ENCODE measurements at regions not wholly inside any gene's neighbourhood (a gene's known extent, or its start where the extent isn't known, plus 50 kb on each side); places are given as distances from the start of the nearest gene placed in this dataset.
A peak's percentile ranks its signal among the peaks of the same experiment; 100 is the strongest.

GRCh38 chr2:118791483-118791882 is 56.0 kb downstream of the EN1 start:
- no peak for DNase-seq
- Mint-ChIP-seq H3K9me3 (ENCODE audit: low read depth) (no peaks in the 10 kb centered on the region), H3K36me3 (no peaks in the 10 kb centered on the region), H3K4me1 (no peaks in the 10 kb centered on the region), H3K27me3 (no peaks in the 10 kb centered on the region), H3K4me3 (no peak overlapping the region), H3K27ac (no peak overlapping the region)
- CTCF ChIA-PET, result no interaction called here
- no peak for ATAC-seq

GRCh38 chr2:118786746-118787145 is 60.7 kb downstream of the EN1 start:
- no peaks in the 10 kb centered on the region for H3K9me3 Mint-ChIP-seq (ENCODE audit: low read depth)
- ATAC-seq (no peak), DNase-seq (no peak)
- H3K27ac Mint-ChIP-seq, result no peak overlapping the region
- H3K36me3 Mint-ChIP-seq, result no peaks in the 10 kb centered on the region
- H3K4me1 Mint-ChIP-seq, result no peaks in the 10 kb centered on the region
- H3K4me3 Mint-ChIP-seq, result no peak overlapping the region
- CTCF ChIA-PET, result no interaction called here
- H3K27me3 Mint-ChIP-seq, result no peaks in the 10 kb centered on the region

GRCh38 chr2:118784860-118785259 is 62.6 kb downstream of the EN1 start:
- Mint-ChIP-seq H3K36me3 (no peaks in the 10 kb centered on the region), H3K27ac (no peak overlapping the region), H3K4me3 (no peak overlapping the region), H3K9me3 (ENCODE audit: low read depth) (no peaks in the 10 kb centered on the region), H3K4me1 (no peaks in the 10 kb centered on the region), H3K27me3 (no peaks in the 10 kb centered on the region)
- ATAC-seq (no peak), DNase-seq (no peak)
- CTCF ChIA-PET, result no interaction called here

GRCh38 chr2:118779362-118779761 is 68.1 kb downstream of the EN1 start:
- Mint-ChIP-seq H3K36me3 (no peaks in the 10 kb centered on the region), H3K27ac (no peak overlapping the region), H3K4me1 (peaks cover 3% of the 10 kb centered on the region), H3K27me3 (peaks cover 18% of the 10 kb centered on the region), H3K9me3 (ENCODE audit: low read depth) (peaks cover 2% of the 10 kb centered on the region), H3K4me3 (no peak overlapping the region)
- DNase-seq, result no peak
- no peak for ATAC-seq
- CTCF ChIA-PET, result no interaction called here

GRCh38 chr2:118774458-118775133 is 72.9 kb downstream of the EN1 start:
- CTCF ChIA-PET, result no interaction called here
- H3K36me3 Mint-ChIP-seq, result no peaks in the 10 kb centered on the region
- H3K9me3 Mint-ChIP-seq (ENCODE audit: low read depth), result peaks cover 2% of the 10 kb centered on the region
- DNase-seq (no peak), ATAC-seq (no peak)
- no peak overlapping the region for H3K27ac Mint-ChIP-seq
- peak overlapping the region; percentile 26 for H3K4me3 Mint-ChIP-seq
- H3K4me1 Mint-ChIP-seq, result peaks cover 4% of the 10 kb centered on the region
- H3K27me3 Mint-ChIP-seq, result peaks cover 40% of the 10 kb centered on the region

- no peaks in the 10 kb centered on the region for H3K36me3 Mint-ChIP-seq
- H3K27me3 Mint-ChIP-seq, result peaks cover 40% of the 10 kb centered on the region
- H3K4me1 Mint-ChIP-seq, result peaks cover 4% of the 10 kb centered on the region
- CTCF ChIA-PET, result no interaction called here
- H3K9me3 Mint-ChIP-seq (ENCODE audit: low read depth), result peaks cover 2% of the 10 kb centered on the region
- H3K27ac Mint-ChIP-seq, result no peak overlapping the region
- ATAC-seq (no peak), DNase-seq (no peak)
- no peak overlapping the region for H3K4me3 Mint-ChIP-seq
These were observed 73.6 kb downstream of the EN1 start for GRCh38 chr2:118773826-118774225.

GRCh38 chr2:118772487-118773200 is 74.8 kb downstream of the EN1 start:
- CTCF ChIA-PET, result no interaction called here

GRCh38 chr2:118769707-118770400 is 77.6 kb downstream of the EN1 start:
- Mint-ChIP-seq H3K4me1 (peaks cover 1% of the 10 kb centered on the region), H3K36me3 (no peaks in the 10 kb centered on the region), H3K9me3 (ENCODE audit: low read depth) (no peaks in the 10 kb centered on the region), H3K27me3 (peaks cover 27% of the 10 kb centered on the region), H3K27ac (no peak overlapping the region), H3K4me3 (no peak overlapping the region)
- DNase-seq (no peak), ATAC-seq (no peak)
- CTCF ChIA-PET, result no interaction called here

More at GRCh38 chr2:118772487-118773200, 74.8 kb downstream of the EN1 start:
- no peak for DNase-seq
- Mint-ChIP-seq H3K27ac (no peak overlapping the region), H3K4me1 (peaks cover 4% of the 10 kb centered on the region), H3K9me3 (ENCODE audit: low read depth) (peaks cover 2% of the 10 kb centered on the region), H3K4me3 (no peak overlapping the region), H3K27me3 (peaks cover 40% of the 10 kb centered on the region), H3K36me3 (no peaks in the 10 kb centered on the region)
- no peak for ATAC-seq

- H3K27me3 Mint-ChIP-seq, result peaks cover 16% of the 10 kb centered on the region
- ATAC-seq, result no peak
- no peak for DNase-seq
- no peak overlapping the region for H3K4me3 Mint-ChIP-seq
- no peaks in the 10 kb centered on the region for H3K4me1 Mint-ChIP-seq
- CTCF ChIA-PET, result no interaction called here
- no peaks in the 10 kb centered on the region for H3K9me3 Mint-ChIP-seq (ENCODE audit: low read depth)
- no peak overlapping the region for H3K27ac Mint-ChIP-seq
- H3K36me3 Mint-ChIP-seq, result no peaks in the 10 kb centered on the region
These were observed 80.6 kb downstream of the EN1 start for GRCh38 chr2:118766871-118767270.

GRCh38 chr2:118764855-118765254 is 82.6 kb downstream of the EN1 start:
- Mint-ChIP-seq H3K36me3 (no peaks in the 10 kb centered on the region), H3K27me3 (peaks cover 9% of the 10 kb centered on the region), H3K4me3 (no peak overlapping the region), H3K27ac (no peak overlapping the region), H3K4me1 (no peaks in the 10 kb centered on the region), H3K9me3 (ENCODE audit: low read depth) (peaks cover 2% of the 10 kb centered on the region)
- no peak for ATAC-seq
- DNase-seq, result no peak
- CTCF ChIA-PET, result no interaction called here

- Mint-ChIP-seq H3K9me3 (ENCODE audit: low read depth) (peaks cover 2% of the 10 kb centered on the region), H3K4me1 (no peaks in the 10 kb centered on the region), H3K27ac (no peak overlapping the region), H3K4me3 (no peak overlapping the region), H3K27me3 (peaks cover 9% of the 10 kb centered on the region), H3K36me3 (no peaks in the 10 kb centered on the region)
- DNase-seq (no peak), ATAC-seq (no peak)
- CTCF ChIA-PET, result no interaction called here
These were observed 83.7 kb downstream of the EN1 start for GRCh38 chr2:118763797-118764196.

GRCh38 chr2:118762290-118762689 is 85.2 kb downstream of the EN1 start:
- CTCF ChIA-PET, result no interaction called here
- H3K4me3 Mint-ChIP-seq, result no peak overlapping the region
- no peak for DNase-seq
- peaks cover 9% of the 10 kb centered on the region for H3K27me3 Mint-ChIP-seq
- no peaks in the 10 kb centered on the region for H3K4me1 Mint-ChIP-seq
- no peaks in the 10 kb centered on the region for H3K36me3 Mint-ChIP-seq
- H3K27ac Mint-ChIP-seq, result no peak overlapping the region
- H3K9me3 Mint-ChIP-seq (ENCODE audit: low read depth), result peaks cover 2% of the 10 kb centered on the region
- no peak for ATAC-seq

GRCh38 chr2:118761771-118762170 is 85.7 kb downstream of the EN1 start:
- ATAC-seq, result no peak
- Mint-ChIP-seq H3K27me3 (peaks cover 9% of the 10 kb centered on the region), H3K4me3 (no peak overlapping the region), H3K27ac (no peak overlapping the region), H3K9me3 (ENCODE audit: low read depth) (peaks cover 2% of the 10 kb centered on the region), H3K36me3 (no peaks in the 10 kb centered on the region), H3K4me1 (no peaks in the 10 kb centered on the region)
- DNase-seq, result no peak
- CTCF ChIA-PET, result no interaction called here

- Mint-ChIP-seq H3K4me1 (no peaks in the 10 kb centered on the region), H3K36me3 (no peaks in the 10 kb centered on the region), H3K9me3 (ENCODE audit: low read depth) (peaks cover 2% of the 10 kb centered on the region), H3K27ac (no peak overlapping the region), H3K27me3 (no peaks in the 10 kb centered on the region), H3K4me3 (no peak overlapping the region)
- ATAC-seq, result no peak
- CTCF ChIA-PET, result no interaction called here
- no peak for DNase-seq
These were observed 91.5 kb downstream of the EN1 start for GRCh38 chr2:118755901-118756300.
